HG02610 (cell line): ENCODE measurements at regions not wholly inside any gene's neighbourhood (a gene's known extent, or its start where the extent isn't known, plus 50 kb on each side); places are given as distances from the start of the nearest gene placed in this dataset.

ENCODE experiments used
- ATAC-seq: cut with Tn5 transposase; IDR thresholded peaks from one replicate; pipeline ENCODE4 v1.9.1; 2021; ENCODE audit warnings: mild to moderate bottlenecking, moderate library complexity; ENCODE audit not compliant: unreplicated experiment

DNA sequence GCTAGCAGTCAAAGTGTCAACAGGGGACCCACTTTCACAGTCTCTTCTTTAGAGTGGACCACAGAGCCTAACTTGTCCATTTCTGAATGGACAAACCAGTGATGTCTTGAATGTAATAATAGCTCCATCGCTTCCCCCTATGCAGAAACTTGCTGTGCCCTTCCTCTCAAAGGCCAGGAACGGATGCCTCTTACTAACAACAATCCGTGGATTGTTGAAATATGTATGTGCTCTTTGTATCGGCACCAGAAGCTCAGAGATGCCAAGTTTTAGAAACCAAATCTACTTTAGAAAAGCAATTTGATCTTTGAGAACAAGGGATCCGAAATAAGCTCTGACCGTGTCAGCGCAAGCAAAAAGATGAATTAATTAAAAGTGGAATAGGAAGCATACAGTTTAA, 259.5 kb upstream of the POU2AF2 start:
- ATAC-seq: no peak

DNA sequence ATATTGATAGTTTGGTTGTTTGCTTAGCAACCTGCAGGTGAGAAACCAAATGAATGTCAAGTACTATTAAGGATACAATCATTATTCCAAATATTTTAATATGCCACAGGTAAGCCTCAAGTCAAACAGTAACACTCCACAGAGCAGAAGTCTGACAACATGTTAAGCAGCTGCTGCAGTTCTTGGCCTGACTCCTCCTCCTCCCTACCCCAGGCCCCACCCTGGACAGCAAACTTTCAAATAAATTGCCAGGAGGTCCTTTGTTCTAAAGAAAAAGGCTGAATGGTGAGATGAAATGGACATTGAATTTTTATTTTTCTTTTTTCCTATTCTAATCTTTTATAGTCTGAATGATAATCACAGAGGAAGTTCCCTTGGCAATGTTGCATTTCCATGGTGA, 260.0 kb upstream of the POU2AF2 start:
- ATAC-seq: no peak

DNA sequence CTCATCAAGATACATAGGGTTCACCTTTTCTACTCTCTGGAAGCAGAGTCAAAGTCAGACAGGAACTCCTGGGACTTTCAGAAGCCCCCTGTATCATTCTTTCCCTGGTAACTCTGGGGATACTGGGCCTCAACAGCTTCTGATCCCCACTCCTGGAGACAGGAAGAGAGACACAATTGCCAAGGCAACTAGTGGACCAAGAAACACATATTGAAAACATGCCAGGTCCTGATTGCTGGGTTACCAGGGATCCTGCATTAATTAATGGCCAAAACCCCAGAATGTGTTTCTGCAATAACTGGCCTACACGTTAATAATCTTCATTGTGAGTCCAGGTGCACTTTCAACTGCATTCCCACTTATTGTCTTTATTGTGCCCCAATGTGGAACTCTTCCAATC, 260.8 kb upstream of the POU2AF2 start:
- ATAC-seq: no peak

DNA sequence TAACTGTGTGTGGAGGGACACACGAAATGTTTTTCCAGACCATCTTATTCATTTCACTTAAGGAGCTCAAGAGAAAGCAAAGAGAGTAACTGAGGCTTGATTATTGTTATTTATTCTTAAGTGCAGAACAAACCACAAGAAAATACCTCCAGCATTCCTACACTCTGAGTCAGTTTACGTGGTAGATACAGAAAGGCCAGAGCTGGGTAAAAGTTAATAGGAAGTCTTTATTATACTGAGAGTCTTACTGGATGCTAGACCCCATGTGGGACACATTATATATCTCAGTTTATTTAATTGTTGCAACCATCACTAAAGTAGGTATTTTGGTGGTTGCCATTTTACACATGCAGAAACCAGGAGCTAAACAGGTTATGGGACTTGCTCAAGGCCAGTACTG, 261.4 kb upstream of the POU2AF2 start:
- ATAC-seq: no peak

DNA sequence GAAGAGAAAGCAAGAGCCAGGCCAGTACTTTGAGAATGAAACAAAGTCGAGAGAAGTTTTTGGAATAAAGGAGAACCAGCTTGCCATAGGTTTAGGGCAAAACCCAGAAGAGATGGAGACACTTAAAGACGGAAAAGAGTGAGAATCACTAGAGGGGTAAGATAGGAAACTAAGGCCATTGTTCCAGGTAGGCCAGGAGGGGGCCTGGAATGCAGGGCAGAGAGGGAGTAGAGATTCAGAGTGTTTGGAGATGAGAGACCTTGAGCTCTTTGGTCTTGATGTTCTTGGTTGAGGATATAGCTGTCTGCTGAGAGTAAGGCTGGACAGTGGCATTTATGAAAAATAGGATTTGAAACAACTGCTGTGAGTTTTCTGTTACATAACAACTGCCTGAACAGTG, 263.3 kb upstream of the POU2AF2 start:
- ATAC-seq: no peak

DNA sequence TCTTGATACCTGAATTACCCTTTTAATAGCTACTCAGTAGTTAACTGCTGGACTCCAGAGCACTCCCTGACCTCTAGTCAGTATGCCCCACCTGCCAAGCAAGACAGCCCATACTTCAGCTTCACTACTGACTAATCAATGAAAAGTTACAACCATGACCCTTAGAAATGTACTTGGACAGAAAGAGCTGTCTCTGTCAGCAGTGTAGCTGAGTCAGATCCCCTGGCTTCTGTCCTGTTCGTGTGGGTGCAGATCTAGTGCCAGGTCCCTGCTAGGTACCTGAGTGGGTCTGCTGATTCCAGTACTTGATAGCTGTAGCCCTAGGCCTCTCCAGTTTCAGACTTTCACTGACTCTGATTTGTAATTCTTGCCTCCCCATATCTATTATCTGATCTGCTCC, 265.8 kb upstream of the POU2AF2 start:
- no peak for ATAC-seq

DNA sequence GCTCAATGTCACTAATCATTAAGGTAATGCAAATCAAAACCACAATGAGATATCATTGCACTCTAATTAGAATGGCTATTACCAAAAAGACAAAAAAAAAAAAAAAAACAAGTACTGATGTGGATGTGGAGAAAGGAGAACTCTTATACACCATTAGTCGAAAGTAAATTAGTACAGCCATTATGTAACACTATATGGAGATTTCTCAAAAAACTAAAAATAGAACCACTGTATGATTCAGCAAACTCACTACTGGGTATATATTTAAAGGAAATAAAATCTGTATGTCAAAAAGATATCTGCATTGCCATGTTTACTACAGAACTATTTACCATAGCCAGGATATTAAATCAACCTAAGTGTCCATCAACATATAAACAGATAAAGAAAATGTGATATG, 265.4 kb upstream of the ARHGAP20 start:
- no peak for ATAC-seq

DNA sequence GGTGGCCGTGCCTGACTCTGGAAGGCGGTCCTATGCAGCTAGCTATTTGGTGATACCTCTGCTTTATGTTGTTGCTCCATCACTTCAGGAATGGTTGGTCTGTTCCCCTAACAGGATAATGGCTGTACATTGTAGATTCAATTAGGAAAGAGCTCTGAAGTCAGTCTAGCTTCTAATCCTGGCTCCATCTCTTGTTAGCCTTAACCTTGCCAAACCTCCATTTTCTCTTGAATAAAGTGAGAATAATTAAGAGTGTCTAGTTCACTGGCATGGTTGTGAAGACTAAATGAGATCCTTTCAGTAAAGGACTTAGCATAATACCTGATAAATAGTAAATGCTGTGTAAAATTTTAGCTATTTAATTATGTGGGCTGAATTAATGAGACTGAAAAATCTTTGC, 262.5 kb upstream of the ARHGAP20 start:
- no peak for ATAC-seq

DNA sequence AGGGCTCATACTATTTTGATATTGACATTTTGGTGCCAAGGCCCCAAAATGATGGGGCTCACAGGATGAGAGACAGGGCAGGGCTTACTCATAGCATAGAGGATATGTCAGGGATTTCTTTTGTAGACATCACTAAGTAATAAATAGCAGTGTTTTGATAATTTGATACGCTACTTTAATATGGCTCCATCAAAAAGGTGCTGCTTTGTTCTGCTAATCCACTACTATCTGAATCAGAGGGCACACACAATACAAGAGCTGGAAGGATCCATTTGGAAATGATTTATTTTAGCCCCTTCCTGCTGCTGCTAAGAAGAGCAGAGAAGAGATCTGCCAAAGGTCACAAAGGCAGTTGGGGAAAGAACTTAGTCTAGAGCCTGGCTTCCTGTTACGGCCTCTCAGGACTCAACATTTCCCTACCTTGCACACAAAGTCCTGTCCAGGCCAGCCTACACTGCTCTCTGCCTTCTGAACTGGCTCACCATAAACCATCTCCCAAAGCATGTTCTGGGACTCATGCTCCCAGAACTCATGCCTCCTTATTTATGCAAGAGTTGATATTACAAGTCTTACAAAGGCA, 261.3 kb upstream of the ARHGAP20 start:
- ATAC-seq: no peak

DNA sequence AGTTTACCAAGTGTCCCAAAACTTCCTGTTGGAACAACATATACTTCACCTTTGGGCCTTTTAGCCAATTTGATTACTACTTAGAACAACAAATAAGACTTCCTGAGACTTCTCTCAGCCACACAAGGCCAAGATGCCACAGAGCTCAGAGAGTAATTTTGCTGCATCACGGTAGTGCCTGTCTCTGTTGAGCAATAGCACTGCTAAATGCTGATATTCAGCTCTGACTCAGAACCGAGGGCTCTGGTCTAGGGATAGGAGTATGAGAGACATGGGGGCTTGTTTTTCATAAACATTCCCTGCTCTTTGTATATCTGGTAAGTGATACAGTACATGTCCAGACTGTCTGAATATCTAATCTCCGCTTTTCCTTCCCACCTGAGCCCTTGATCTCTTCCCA, 260.4 kb upstream of the ARHGAP20 start:
- no peak for ATAC-seq

DNA sequence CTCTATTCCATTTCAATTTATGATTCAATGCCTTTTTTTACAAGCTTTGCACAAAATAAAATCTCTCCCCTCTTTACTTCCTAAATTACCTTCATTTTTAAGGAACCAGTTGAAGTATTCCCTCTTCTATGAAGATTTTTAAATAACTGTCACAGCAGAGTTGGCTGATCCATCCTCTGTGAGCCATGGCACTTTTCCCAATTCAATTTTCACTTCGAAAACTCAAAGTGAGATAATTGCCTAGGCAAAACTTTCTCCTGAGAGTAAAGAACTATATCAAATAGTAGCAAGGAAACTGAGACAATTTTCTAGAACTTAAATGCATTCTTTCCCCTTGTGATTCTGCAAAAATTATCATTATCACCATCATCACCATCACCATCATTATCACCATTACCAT, 259.9 kb upstream of the ARHGAP20 start:
- no peak for ATAC-seq

DNA sequence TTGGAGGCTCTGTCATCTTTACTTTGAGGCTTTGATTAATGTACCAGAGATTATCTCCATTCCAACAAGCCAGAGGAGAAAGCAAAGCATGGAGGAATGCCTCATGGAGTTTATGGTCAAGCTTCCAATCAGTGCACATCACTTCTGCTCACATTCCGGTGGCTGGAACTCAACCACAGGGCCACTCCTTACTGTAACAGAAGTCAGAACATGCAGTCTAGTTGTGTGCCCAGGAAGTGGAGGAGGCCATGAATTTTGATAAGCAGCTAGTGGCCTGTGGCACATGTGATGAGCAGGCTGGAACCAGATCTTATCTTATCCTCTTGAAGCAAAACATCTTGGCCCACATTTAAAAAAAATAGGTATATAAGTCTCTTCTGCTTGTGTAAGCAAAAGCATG, 258.9 kb upstream of the ARHGAP20 start:
- ATAC-seq: no peak

DNA sequence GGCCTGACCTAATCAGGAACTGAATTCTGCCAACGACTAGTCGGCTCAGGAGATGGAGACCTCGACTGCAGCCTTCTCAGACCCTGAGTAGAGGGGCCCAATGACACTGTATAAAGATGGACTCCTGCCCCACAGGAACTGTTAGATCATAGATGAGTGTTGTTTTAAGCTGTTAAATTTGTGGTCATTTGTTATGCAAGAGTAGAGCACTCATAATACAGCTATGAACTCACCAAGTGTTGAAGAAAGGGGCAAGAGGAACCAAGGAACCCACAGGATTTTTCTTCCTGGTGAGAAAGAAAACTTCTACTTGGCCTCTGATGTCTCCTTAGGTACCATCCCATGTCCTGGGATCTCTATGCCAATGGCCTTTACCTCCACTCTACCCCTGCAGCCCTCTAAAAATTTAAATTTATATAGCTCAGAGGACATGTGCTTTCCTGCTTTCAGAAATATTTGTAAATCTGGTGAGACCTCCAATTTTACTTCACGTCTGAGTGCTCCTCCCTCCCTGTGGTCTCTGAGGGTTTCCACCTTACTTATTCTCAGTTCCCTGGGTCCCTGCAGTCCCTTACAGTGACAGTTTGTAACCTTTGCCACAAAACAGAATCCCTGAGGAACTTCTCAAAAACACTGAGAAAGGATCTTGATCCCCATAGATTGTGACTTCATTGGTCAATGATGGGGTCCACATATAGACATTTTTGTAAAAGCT, 256.3 kb upstream of the ARHGAP20 start:
- ATAC-seq: peak; percentile 83

DNA sequence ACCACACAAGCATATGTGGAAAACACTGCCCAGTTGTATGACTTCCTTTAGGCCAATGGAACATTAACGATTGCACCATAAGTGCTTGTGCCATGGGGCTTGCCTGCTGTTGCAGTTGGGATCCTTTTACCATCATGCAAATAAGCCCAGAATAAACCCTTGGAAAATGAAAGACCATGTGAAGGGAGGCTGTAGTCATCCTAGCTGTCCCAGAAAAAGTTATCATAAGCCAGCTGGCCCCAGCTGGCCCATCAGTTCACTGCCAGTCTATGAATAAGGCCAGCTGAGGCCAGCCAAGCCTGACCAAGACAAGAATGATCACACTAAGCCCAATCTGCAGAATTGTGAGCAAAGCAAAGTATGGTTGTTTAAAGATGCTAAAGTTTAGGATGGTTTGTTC, 253.9 kb upstream of the ARHGAP20 start:
- no peak for ATAC-seq

DNA sequence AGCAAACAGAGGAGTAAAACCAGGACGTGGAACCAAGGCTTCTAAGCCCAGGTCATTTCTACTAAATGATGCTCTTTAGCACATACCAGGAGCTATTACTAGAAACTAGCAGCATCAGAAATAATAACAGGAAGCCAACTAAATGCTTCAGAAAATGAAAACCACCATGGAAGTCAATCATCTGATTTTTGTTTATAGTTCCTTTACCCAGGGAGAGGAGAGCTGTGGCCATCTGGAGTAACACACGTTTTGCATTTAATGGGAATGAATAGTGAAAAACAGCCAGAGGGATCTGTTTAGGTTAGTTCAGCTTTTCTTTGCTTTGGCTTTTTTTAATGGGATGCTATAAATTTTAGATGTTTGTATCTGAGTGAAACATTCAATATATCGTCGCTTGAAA, 250.7 kb upstream of the ARHGAP20 start:
- ATAC-seq: no peak

DNA sequence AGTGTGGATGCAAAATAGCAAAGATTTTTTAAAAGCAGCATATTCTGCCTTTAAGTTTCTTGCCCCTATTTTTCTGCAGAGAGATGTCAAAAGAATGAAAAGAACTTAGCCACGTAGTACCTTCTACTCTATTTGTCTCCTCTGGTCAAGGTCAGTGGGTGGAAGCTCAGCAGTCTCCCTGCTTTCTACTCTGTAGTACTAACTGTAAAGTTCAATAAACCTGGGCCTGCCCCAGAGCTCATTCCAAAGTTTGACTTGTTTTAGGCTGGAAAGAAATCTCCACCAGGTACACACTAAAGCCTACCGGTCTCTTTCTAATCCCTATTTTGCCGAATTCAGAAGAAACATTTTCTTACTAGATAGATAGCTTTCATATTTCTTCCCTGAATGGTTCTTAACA, 247.9 kb upstream of the ARHGAP20 start:
- ATAC-seq: no peak

DNA sequence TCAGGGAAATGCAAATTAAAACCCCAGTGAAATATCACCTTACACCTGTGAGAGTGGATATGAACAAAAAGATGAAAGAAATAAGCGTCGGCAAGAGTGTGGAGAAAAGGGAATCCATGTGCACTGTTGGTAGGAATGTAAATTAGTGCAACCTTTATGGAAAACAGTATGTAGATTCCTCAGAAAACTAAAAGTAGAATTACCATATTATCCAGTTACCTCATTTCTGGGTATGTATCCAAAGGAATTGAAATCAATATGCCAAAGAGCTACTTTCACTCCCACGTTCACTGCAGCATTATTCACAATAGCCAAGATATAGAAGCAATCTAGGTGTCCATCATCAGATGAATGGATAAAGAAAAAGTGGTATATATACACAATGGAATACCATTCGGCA, 246.0 kb upstream of the ARHGAP20 start:
- no peak for ATAC-seq

DNA sequence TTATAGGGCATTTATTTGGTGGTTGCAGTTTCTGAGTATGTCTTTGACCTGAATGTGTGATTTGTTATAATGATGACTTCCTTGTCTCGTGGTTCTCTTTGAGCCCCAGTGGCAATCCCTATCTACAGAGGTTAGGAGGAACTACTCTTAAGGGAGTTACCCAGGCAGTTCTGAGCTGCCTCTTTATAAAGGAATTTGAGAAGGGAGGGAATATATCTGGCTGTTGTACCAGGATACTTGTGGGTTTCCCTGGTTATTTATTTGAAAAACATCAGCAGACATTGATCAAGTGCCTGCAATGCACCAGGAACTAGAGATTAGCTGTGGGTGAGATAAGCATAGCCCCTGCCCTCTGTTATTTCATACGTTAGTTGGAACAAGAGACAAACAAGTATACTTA, 243.5 kb upstream of the ARHGAP20 start:
- no peak for ATAC-seq

DNA sequence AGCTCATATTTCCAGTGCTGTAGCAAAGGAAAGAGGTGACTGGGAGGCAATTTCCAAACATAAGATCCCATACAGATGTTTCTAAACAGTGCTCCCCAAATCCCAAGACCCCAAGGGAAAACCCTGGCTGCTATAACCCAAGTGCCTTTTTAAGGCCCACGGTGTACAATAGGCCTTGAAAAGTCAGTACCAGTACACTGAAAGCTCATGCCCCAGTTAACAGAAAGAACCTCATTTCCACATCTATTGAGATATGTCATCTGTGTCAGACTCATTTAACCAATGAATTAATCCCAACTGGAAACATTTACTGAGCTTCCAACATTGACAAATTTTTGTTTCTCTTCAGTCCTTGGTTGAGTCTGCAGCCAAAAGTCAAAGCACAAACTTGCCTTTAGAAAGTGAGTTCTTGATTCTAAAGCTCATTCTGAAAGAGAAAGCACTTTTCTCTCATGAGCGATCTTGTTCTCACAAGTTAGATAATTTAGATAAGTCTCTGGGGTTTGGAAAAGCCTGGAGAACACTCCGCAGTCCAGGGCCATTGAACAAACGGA, 239.8 kb upstream of the ARHGAP20 start:
- peak; percentile 37 for ATAC-seq

DNA sequence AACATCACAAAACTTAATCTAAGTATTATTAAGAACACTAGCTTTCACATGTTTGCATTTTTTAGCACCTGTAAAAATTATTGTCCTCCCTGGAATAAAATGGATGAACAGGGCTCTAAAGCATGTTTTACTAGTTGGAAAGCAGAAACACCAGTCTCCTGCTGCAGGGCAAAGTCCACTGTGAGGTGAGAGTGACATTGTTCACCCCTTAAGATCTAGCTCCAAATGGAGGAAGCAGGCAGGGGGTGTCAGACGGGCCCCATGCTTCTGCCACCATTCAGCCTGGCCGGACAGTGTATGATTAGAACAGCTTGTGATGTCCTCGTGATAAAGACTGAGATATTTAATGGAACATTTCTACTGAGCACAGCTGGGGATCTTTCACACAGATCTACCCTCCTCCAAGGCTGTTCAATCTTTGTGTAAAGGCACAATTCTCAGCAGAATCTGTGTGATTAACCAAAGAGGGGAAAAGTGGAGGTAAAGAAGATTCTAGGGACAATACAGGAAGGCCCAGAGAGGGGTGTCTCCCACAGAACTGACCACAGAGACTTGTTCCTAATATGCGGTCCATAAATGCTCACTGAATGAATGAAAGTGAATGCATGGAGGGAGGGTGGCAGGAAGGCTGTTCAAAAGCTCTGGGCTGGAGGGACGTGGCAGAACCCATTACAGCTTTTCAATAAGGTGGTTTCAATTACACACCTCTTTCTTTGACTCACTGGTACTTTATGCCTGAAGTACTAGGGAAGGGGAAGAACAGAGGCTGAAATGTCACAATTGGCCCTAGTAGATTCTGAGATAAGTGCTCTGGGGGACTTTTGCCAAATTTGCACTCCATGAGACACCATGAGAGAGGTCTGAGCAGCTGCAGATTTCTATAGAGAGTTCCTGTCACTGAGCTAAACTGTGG, 239.1 kb upstream of the ARHGAP20 start:
- peak; percentile 85 for ATAC-seq

DNA sequence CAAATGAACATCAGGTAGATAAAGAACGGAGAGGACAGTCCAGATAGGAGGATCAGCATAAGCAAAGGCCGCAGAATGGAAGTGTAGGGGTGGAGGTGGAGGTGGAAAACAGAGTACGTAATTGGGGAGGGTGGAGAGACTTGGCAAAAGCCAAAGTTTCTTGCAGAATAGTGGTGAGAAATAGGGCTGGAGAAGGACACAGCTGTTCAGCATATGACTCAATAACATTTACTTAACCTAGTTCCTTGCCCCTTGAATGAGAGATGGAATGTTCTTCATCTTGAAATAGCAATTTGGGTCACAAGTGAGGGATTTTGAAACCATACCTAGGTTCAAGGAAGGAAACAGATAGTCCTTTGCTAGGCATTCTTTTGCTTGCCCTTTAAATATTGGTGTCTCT, 235.9 kb upstream of the ARHGAP20 start:
- ATAC-seq: no peak

DNA sequence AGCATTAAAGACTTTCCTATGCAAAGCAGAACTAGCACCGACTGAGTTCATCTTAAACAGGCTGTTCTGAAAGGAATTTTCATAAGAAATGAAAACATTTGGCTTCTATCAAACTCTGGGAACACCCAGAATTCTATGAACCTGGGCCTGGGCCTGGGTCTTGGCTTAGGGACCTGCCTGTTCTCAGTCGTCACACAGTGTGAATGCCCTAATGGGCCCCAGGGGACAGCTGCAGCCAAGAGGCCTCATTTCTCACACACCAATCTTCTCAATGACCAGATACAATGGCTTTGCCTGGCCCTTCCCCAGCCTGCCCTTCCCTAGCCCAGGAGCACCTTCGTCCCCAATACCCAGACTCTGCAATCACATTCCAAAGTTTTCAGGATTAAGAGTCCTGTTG, 234.9 kb upstream of the ARHGAP20 start:
- ATAC-seq: no peak
